ENCODE measurements at regions not wholly inside any gene's neighbourhood (a gene's known extent, or its start where the extent isn't known, plus 50 kb on each side); places are given as distances from the start of the nearest gene placed in this dataset.
"Not testable (repeated sequence)": the region's sequence is repeated elsewhere in the genome, so short reads cannot be mapped to it uniquely, and the experiment has no call there.

GRCh38 chr10:118963933-118964332, 65.6 kb upstream of the NANOS1 start:
- DNase-seq (ENCODE audit: low read depth in 1 of 2, low spot score in 1 of 2), result no peak

GRCh38 chr10:118964476-118964875, 65.0 kb upstream of the NANOS1 start:
- not testable (repeated sequence) for DNase-seq (ENCODE audit: low read depth in 1 of 2, low spot score in 1 of 2)

- no peak for DNase-seq (ENCODE audit: low read depth in 1 of 2, low spot score in 1 of 2)
Measured at GRCh38 chr10:118965096-118965495, 64.4 kb upstream of the NANOS1 start.

DNA sequence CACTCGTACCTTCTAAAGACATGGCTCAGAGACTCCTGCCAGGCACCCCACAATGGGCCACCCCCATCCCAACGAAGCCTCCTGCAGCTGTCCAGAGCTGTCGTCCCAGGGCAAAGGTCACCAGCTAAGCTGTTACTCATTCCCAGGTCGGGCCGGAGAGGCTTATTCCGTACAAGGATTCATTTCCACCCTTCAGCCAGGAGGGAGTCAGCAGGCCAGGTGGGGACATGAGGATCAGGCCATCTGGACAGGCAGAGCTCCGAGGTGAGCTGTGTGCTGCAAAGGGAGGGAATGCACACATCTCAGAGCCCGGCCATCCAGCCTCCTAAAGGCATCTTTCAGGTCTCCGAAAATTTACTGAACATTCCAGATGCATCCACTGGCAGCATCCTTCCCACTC, 63.9 kb upstream of the NANOS1 start:
- DNase-seq (ENCODE audit: low read depth in 1 of 2, low spot score in 1 of 2), result no peak

DNA sequence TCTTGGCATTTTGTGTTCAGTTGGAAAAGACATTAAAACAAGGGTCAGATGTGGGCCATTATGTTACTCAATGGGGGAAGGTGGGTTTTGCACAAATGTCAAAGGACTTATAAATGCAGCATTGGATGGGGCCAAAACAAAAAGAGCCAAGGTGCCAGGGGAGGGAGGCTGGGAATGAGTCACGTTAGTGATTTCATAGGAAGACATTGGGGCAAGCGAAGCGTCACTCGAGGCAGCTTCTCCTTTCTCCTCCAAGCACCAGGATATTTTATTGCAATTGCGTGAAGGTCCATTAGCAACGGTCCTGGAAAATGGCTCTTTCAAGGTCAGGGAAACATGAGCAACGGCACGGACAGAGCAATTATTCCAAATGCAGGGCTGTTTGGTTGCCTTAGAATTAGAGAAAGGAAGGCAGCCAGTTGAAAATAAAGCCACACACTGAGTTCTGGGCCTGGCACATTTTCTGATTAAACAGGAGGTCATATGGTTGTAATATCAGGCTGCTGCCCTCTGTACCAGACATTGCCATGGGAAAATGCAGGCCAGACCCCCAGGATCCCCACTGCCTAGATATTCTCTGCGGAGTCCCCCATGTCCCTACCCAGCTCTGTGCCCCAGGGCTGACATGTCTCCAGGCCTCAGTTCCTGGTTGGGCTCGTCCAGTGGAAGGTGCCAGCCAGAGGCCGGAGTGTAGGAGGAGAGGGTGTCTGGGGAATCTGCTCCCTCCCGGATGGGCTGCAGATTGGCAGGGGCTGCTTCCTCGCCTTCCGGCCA, 63.3 kb upstream of the NANOS1 start:
- no peak for DNase-seq (ENCODE audit: low read depth in 1 of 2, low spot score in 1 of 2)

- DNase-seq (ENCODE audit: low read depth in 1 of 2, low spot score in 1 of 2), result no peak
Measured at GRCh38 chr10:118966850-118967125, 62.7 kb upstream of the NANOS1 start.

DNA sequence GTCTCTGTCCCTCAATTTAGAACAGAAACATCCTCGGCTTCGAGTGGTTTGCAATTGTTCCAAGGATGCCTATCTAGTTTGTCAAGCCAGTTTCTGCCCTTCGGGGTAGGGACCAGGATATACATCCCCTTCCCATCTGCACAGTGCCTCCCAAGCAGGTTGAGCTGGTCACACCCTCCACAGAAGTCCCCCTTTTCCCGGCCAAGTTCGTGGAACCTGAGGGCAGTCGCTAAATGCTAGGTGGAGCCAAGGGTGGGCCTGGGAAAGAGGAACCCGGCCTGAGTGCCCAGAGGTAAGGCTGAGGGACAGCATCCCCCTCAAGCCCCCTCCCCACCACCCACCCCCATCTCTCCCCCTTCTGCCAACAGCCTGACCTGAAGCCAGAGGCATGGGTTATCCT, 62.4 kb upstream of the NANOS1 start:
- no peak for DNase-seq (ENCODE audit: low read depth in 1 of 2, low spot score in 1 of 2)

DNA sequence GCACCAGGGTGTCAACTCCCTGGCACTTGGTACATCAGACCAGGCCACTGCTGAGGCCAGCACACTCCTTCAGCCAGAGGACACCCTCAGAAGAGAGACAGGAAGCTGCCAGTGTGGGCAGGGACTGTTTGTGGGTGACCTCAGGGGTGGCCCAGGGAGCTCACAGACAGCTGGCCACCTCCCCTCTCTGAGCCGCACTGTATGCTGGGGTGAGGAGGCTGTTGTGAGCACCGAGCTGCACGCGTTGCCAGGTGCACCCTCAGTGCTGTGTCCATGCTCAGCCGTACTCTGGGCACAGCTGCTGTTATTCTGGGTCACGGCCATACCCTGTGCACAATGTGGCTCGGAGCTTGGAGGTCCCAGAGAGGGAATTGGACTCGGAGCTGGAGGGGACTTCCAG, 61.5 kb upstream of the NANOS1 start:
- DNase-seq (ENCODE audit: low read depth in 1 of 2, low spot score in 1 of 2), result no peak

DNA sequence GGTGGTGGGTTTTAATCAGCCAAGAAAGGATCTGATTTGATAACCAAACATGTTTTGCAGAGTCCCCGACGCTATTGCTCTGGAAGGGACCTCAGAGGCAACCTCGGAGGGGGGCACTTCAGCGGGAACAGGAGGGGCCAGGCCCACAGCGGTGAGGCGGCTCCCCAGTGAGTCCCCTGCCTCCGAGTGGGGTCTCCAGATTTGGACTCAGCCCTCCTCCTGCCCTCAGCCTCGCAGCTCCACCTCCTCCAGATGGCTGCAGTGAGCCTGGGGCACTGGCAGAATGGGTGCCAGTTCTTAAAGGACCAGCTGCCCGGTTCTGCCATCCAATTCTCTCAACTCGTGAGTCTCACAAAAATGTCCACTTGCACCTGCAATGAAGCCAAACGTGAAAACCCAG, 61.0 kb upstream of the NANOS1 start:
- DNase-seq (ENCODE audit: low read depth in 1 of 2, low spot score in 1 of 2), result no peak

DNA sequence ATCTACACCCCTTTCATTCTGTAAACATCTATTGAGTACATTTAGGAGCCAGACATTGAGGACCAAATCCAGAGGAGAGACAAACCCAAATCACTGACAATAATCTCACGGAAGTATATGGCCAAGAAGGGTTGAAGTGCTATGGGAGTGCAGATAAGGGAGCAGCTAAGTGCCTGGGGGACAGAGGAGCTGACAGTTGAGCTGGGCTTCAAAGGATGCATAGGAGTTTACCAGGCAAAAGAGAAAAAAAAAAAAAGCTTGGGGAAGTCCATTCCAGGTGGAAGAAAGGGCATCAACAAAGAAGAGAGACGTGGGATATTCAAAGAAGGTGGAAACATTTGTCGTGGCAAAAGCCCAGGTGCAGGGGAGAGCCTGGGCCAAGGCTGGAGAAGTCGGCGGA, 60.5 kb upstream of the NANOS1 start:
- no peak for DNase-seq (ENCODE audit: low read depth in 1 of 2, low spot score in 1 of 2)

DNA sequence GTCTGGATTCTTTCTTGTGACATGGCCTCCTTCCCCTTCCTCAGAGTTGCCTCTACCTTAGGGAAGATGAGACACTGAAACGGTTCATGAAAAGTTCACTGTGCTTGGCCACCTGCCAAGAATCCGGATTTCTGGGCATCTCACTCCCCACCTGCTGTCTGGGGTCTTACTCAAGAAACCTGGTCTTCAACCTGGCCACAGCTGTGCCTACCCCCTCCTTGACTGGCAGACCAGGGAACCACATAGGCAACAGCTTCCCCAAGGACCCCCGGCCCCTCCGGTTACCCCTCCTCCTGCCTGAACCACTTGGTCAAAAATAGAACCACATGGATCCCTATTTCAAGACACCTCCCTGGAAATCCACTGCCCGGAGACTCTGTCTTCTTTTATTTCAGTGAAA, 58.7 kb upstream of the NANOS1 start:
- no peak for DNase-seq (ENCODE audit: low read depth in 1 of 2, low spot score in 1 of 2)

DNA sequence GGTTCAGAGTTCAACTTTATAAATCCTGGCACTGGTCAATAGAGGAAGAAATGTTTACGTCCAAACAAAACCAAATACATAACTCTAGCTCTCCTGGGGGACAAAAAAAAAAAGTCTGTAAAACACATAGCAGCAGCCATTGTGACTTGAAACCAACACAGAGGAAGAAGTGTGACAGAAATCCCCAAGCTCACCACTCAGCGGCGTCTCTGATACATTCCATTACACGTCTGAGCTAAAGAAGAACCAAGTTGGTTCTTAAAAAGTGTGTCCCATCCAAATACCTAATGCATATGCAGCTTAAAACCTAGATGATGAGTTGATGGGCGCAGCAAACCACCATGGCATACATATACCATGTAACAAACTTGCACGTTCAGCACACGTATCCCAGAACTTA, 58.3 kb upstream of the NANOS1 start:
- DNase-seq (ENCODE audit: low read depth in 1 of 2, low spot score in 1 of 2), result no peak

DNA sequence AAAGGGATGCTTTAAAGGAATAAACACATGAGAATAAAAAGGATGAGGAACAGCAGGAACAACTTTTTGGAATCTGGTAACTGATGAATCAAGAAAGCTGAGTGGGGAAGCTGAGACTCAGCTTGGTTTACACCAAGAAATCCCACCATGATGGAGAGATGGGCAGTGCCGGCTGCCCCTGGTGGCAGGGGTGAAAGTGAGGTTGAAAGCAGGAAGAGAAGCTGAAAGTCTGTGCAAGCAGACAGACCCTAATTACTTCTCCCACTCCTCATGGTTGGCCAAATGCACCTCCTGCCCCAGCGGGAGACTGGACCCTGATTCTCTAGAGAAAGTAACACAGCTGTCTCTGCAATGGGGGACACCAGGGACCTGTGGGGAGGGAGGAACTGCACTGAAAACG, 57.6 kb upstream of the NANOS1 start:
- no peak for DNase-seq (ENCODE audit: low read depth in 1 of 2, low spot score in 1 of 2)

GRCh38 chr10:118973744-118974143, 55.8 kb upstream of the NANOS1 start:
- DNase-seq (ENCODE audit: low read depth in 1 of 2, low spot score in 1 of 2), result no peak

DNA sequence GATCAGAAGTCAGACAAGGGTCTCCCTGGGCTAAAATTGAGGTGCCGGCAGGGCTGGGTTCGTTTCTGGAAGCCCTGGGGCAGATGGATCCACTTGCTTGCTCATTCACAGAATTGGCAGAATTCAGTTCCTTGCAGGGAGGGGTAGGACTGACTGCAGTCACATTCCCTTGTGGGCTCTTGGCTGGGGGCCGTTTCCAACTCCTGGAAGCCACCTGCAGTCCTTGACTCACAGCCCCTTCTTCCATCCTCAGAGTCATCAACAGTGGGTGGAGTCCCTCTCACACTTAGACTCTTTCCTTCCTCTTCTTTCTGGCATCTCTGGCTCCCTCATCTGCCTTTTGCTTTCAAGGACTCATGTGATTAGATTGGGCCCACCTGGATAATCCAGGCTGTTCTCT, 54.6 kb upstream of the NANOS1 start:
- no peak for DNase-seq (ENCODE audit: low read depth in 1 of 2, low spot score in 1 of 2)

GRCh38 chr10:118976219-118976618, 53.3 kb upstream of the NANOS1 start:
- not testable (repeated sequence) for DNase-seq (ENCODE audit: low read depth in 1 of 2, low spot score in 1 of 2)

DNA sequence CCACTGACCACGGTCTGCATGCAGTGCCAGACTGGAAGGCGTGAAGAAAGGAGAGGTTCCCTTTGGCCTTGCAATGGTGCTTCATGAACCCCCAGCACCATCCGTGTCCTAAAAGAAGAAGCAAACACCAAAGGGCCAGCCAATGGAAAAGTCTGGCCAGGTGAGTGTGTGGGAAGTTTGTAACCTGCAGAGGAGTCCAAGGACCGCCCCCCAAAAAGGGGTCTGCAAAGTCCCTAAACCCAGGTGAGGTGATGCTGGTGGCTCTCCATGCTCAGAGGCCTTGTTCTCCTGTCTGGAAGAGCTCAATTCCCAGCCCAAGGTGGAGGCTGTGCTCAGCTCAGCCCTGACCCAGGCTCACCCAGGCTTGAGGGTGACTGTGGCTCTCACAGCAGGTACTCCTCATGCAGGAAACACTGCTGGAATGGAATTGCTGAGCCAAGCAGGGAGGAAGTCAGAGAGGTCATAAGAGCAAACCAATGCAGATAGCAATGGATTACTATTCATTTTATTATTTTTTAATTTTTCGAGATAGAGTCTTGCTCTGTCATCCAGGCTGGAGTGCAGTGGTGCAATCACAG, 52.4 kb upstream of the NANOS1 start:
- no peak for DNase-seq (ENCODE audit: low read depth in 1 of 2, low spot score in 1 of 2)

DNA sequence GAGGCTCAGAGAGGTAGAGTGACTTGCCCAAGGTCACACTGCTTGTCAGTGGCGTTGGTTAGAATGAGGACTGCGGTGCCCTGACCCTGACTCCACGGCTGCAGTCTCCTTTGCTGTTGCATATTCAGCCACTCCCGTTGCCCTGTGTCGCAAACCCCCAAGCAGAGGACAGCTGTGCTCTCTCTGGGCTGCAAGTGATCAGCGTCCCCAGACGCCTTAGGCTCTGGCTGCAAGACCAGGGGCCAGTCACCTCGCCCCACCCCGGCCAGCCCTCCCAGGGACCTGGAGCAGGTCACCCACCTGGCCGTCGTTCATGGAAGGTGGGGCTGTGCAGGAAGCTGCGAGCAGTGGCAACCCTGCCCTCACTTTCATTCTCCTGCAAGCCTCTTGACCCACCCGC, 51.7 kb upstream of the NANOS1 start:
- DNase-seq (ENCODE audit: low read depth in 1 of 2, low spot score in 1 of 2), result no peak

GRCh38 chr10:118978316-118978997, 51.1 kb upstream of the NANOS1 start:
- DNase-seq (ENCODE audit: low read depth in 1 of 2, low spot score in 1 of 2), result no peak

- no peak for DNase-seq (ENCODE audit: low read depth in 1 of 2, low spot score in 1 of 2)
Measured at GRCh38 chr10:118978998-118979350, 50.5 kb upstream of the NANOS1 start.

GRCh38 chr10:118979661-118980060, 49.9 kb upstream of the NANOS1 start:
- no peak for DNase-seq (ENCODE audit: low read depth in 1 of 2, low spot score in 1 of 2)
